Liver (tissue), 8 donors: ENCODE measurements at regions not wholly inside any gene's neighbourhood (a gene's known extent, or its start where the extent isn't known, plus 50 kb on each side); places are given as distances from the start of the nearest gene placed in this dataset.

Experiments used
- DNase-seq: peaks from one replicate; pipeline ENCODE4 v3.0.0-alpha.2; 2017; ENCODE audit warnings: low spot score
- H3K27ac ChIP-seq, 2 donors: one replicate each; pipeline ENCODE4 v1.7.0; 2013; ENCODE audit warnings: inconsistent platforms in 2 of 2, low read length in 2 of 2, control low read depth in 1 of 2, low read depth in 1 of 2, mild to moderate bottlenecking in 1 of 2
- H3K27me3 ChIP-seq, 4 donors: one replicate each; pipeline versions ENCODE4 v1.6.1 to v1.7.0; 2013; ENCODE audit warnings: low read length in 3 of 4, inconsistent platforms in 1 of 4, mild to moderate bottlenecking in 1 of 4, moderate library complexity in 1 of 4; ENCODE audit not compliant: control insufficient read depth in 4 of 4, insufficient read depth in 4 of 4
- H3K36me3 ChIP-seq, 4 donors: one replicate each; pipeline versions ENCODE4 v1.6.1 to v1.7.0; 2013; ENCODE audit warnings: low read length in 3 of 4, mild to moderate bottlenecking in 3 of 4, low read depth in 1 of 4, moderate library complexity in 1 of 4; ENCODE audit not compliant: control insufficient read depth in 4 of 4, insufficient read depth in 3 of 4
- H3K4me1 ChIP-seq, 4 donors: one replicate each; pipeline versions ENCODE4 v1.6.1 to v1.7.0; 2013; ENCODE audit warnings: low read length in 3 of 4, mild to moderate bottlenecking in 3 of 4, moderate library complexity in 1 of 4; ENCODE audit not compliant: control insufficient read depth in 4 of 4, insufficient read depth in 4 of 4
- H3K4me3 ChIP-seq, 3 donors: one replicate each; pipeline versions ENCODE4 v1.6.1 to v1.7.0; 2013; ENCODE audit warnings: low read length in 3 of 3, control low read depth in 1 of 3, low read depth in 1 of 3, mild to moderate bottlenecking in 1 of 3
- H3K9ac ChIP-seq, 2 donors: one replicate each; pipeline ENCODE4 v1.7.0; 2013; ENCODE audit warnings: low read length in 2 of 2, mild to moderate bottlenecking in 2 of 2, moderate library complexity in 2 of 2, control low read depth in 1 of 2, low read depth in 1 of 2
- H3K9me3 ChIP-seq, 4 donors: one replicate each; pipeline versions ENCODE4 v1.6.1 to v1.7.0; 2013; ENCODE audit warnings: low read length in 3 of 4; ENCODE audit not compliant: control insufficient read depth in 4 of 4
- ATF3 ChIP-seq: IDR thresholded peaks from 2 replicates; pipeline ENCODE4 v1.6.1; 2016; ENCODE audit warnings: antibody characterized with exemption
- EGR1 ChIP-seq, 2 donors: IDR thresholded peaks; 2 replicates each; pipeline ENCODE4 v1.6.1; 2016 to 2018; ENCODE audit warnings: antibody characterized with exemption in 2 of 2, low read depth in 2 of 2
- FOXA1 ChIP-seq: IDR thresholded peaks from 2 replicates; pipeline ENCODE4 v1.6.1; 2016; ENCODE audit warnings: antibody characterized with exemption
- FOXA2 ChIP-seq: IDR thresholded peaks from 2 replicates; pipeline ENCODE4 v1.6.1; 2016; ENCODE audit warnings: antibody characterized with exemption
- GABPA ChIP-seq, 2 donors: IDR thresholded peaks in 1 of 2; conservative IDR thresholded peaks in 1 of 2; 2 replicates each; pipeline ENCODE4 v1.6.1; 2016; ENCODE audit warnings: antibody characterized with exemption in 2 of 2, mild to moderate bottlenecking in 1 of 2, moderate library complexity in 1 of 2
- HNF4A ChIP-seq, 2 donors: conservative IDR thresholded peaks; 2 replicates each; pipeline ENCODE4 v1.6.1; 2016; ENCODE audit warnings: antibody characterized with exemption in 2 of 2, mild to moderate bottlenecking in 2 of 2
- HNF4G ChIP-seq: IDR thresholded peaks from 2 replicates; pipeline ENCODE4 v1.6.1; 2016; ENCODE audit warnings: antibody characterized with exemption
- JUND ChIP-seq, 2 donors: IDR thresholded peaks; 2 replicates each; pipeline ENCODE4 v1.6.1; 2016; ENCODE audit warnings: antibody characterized with exemption in 2 of 2
- NR2F2 ChIP-seq: IDR thresholded peaks from 2 replicates; pipeline ENCODE4 v1.6.1; 2016; ENCODE audit warnings: antibody characterized with exemption
- RAD21 ChIP-seq, 2 donors: IDR thresholded peaks; 2 replicates each; pipeline ENCODE4 v1.6.1; 2016; ENCODE audit warnings: antibody characterized with exemption in 2 of 2, mild to moderate bottlenecking in 2 of 2
- RXRA ChIP-seq, 2 donors: IDR thresholded peaks; 2 replicates each; pipeline ENCODE4 v1.6.1; 2017 to 2018; ENCODE audit warnings: antibody characterized with exemption in 2 of 2, mild to moderate bottlenecking in 1 of 2
- TAF1 ChIP-seq: conservative IDR thresholded peaks from 2 replicates; pipeline ENCODE4 v1.6.1; 2016; ENCODE audit warnings: antibody characterized with exemption, mild to moderate bottlenecking
- YY1 ChIP-seq: IDR thresholded peaks from 2 replicates; pipeline ENCODE4 v1.6.1; 2016; ENCODE audit warnings: antibody characterized with exemption, mild to moderate bottlenecking
- ZBTB33 ChIP-seq: IDR thresholded peaks from 2 replicates; pipeline ENCODE4 v1.6.1; 2016; ENCODE audit warnings: antibody characterized with exemption
- WGBS: extraction: QIAGEN DNeasy Blood & Tissue Kit; methylation state at CpG from one replicate; pipeline ENCODE4 v1.1.7; 2013; 5-methylcytosine and 5-hydroxymethylcytosine counted together
- TF ChIP-seq, protein P1 (sequence below): fragments of 150-350 bp; IDR thresholded peaks from 2 replicates; pipeline ENCODE4 v1.5.1; 2017; ENCODE audit warnings: improper control_type of control experiment, low read depth, low read length; ENCODE audit not compliant: missing input control
- TF ChIP-seq, protein P2 (sequence below): IDR thresholded peaks from 2 replicates; pipeline ENCODE4 v1.6.1; 2016; ENCODE audit warnings: antibody characterized with exemption
- donor health status: healthy.
- donor health status: healthy.
- donor health status: healthy.
- donor health status: healthy.
- donor health status: healthy.

DNA sequence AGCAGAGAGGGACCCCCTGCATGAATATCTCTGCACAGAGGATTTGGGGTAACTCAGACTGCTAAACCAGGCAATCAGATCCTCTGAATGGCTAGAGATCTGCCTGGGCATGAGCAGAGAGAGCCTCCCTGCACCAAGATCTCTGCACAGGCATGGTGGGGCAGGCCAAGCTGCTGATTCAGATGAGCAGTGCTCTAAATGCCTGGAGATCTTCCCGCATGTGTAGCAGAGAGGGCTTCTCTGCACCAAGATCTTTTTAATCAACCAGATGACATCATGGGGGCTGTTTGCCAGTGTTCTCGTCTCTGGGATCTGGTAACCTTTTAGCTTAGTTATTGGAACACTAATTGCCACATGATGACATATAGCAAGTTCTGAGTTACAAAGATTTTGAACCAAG is 301.3 kb upstream of the GALNT5 start (continued):
- no peak for TF ChIP-seq ZBTB33
- TF ChIP-seq NR2F2 = no peak
- TF ChIP-seq FOXA2 = no peak
- no peak for TF ChIP-seq RAD21 (IDR thresholded peaks at IDR 0.05)
- no peak for TF ChIP-seq HNF4A (conservative IDR thresholded peaks at IDR 0.05)
- TF ChIP-seq ATF3 = no peak
- no peak for TF ChIP-seq JUND (IDR thresholded peaks at IDR 0.05)
- TF ChIP-seq EGR1 (IDR thresholded peaks at IDR 0.05; ENCODE audit: low read depth in 2 of 2) = no peak
- no peak for TF ChIP-seq RXRA (IDR thresholded peaks at IDR 0.05)

DNA sequence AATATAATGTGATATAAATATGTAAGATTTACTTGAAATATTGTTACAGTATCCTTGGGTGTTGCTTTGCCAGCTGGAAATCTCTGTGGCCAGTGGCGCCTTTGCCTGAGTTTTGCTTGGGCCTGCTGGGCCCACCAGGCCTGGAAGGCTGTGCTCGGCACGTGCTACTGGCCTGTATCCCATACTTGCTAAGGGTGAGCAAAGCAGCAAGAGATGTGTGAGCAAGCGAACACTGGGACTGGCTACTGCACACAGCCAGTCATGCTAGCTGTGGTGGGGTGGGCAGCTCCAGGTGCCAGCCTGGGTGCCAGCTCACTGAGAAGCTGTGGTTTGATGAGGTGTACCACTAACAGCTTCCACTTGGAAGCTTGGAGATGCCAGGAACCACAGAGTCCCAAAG is 299.1 kb upstream of the GALNT5 start:
- H3K9me3 ChIP-seq = peaks cover 2 to 7% (median 4%) of the 10 kb centered on the region in 4 donors
- no peaks in the 10 kb centered on the region for H3K4me1 ChIP-seq
- TF ChIP-seq, protein P1, sequence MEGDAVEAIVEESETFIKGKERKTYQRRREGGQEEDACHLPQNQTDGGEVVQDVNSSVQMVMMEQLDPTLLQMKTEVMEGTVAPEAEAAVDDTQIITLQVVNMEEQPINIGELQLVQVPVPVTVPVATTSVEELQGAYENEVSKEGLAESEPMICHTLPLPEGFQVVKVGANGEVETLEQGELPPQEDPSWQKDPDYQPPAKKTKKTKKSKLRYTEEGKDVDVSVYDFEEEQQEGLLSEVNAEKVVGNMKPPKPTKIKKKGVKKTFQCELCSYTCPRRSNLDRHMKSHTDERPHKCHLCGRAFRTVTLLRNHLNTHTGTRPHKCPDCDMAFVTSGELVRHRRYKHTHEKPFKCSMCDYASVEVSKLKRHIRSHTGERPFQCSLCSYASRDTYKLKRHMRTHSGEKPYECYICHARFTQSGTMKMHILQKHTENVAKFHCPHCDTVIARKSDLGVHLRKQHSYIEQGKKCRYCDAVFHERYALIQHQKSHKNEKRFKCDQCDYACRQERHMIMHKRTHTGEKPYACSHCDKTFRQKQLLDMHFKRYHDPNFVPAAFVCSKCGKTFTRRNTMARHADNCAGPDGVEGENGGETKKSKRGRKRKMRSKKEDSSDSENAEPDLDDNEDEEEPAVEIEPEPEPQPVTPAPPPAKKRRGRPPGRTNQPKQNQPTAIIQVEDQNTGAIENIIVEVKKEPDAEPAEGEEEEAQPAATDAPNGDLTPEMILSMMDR = no peak
- DNase-seq = no peak
- WGBS = 90% methylated on average over 4 of the region's 4 CpGs
- H3K9ac ChIP-seq = no peak overlapping the region
- no peak overlapping the region for H3K4me3 ChIP-seq
- H3K36me3 ChIP-seq = no peaks in the 10 kb centered on the region
- H3K27me3 ChIP-seq = no peaks in the 10 kb centered on the region
- H3K27ac ChIP-seq = no peak overlapping the region

GRCh38 chr2:156959481-156959880 is 298.0 kb upstream of the GALNT5 start:
- peaks cover 2 to 7% (median 4%) of the 10 kb centered on the region in 4 donors for H3K9me3 ChIP-seq
- no peak overlapping the region for H3K9ac ChIP-seq
- H3K27me3 ChIP-seq = no peaks in the 10 kb centered on the region
- H3K36me3 ChIP-seq = no peaks in the 10 kb centered on the region
- WGBS = 79% methylated on average over 4 of the region's 4 CpGs
- TF ChIP-seq EGR1 (IDR thresholded peaks at IDR 0.05; ENCODE audit: low read depth in 2 of 2) = no peak
- no peak for TF ChIP-seq FOXA2
- TF ChIP-seq, protein P1 = no peak
- TF ChIP-seq RAD21 (IDR thresholded peaks at IDR 0.05) = no peak
- no peak for TF ChIP-seq GABPA (IDR thresholded peaks at IDR 0.05 in 1 of 2, conservative IDR thresholded peaks at IDR 0.05 in 1 of 2)
- TF ChIP-seq, protein P2, sequence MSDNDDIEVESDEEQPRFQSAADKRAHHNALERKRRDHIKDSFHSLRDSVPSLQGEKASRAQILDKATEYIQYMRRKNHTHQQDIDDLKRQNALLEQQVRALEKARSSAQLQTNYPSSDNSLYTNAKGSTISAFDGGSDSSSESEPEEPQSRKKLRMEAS = no peak
- TF ChIP-seq RXRA (IDR thresholded peaks at IDR 0.05) = no peak
- TF ChIP-seq HNF4A (conservative IDR thresholded peaks at IDR 0.05) = no peak
- TF ChIP-seq YY1 = no peak
- TF ChIP-seq TAF1 = no peak
- no peak for TF ChIP-seq HNF4G
- TF ChIP-seq FOXA1 = no peak
- H3K4me1 ChIP-seq = no peaks in the 10 kb centered on the region
- H3K4me3 ChIP-seq = no peak overlapping the region
- no peak overlapping the region for H3K27ac ChIP-seq
- DNase-seq = no peak
